ENCODE measurements at regions not wholly inside any gene's neighbourhood (a gene's known extent, or its start where the extent isn't known, plus 50 kb on each side); places are given as distances from the start of the nearest gene placed in this dataset.

- no peak for TF ChIP-seq CDX4 (CRISPR knock-in tag; IDR thresholded peaks at IDR 0.05; ENCODE audit: borderline replicate concordance)
- TF ChIP-seq ELF4 (CRISPR knock-in tag; IDR thresholded peaks at IDR 0.05; ENCODE audit: low read depth), result no peak
- TF ChIP-seq, protein P1, sequence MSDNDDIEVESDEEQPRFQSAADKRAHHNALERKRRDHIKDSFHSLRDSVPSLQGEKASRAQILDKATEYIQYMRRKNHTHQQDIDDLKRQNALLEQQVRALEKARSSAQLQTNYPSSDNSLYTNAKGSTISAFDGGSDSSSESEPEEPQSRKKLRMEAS (CRISPR knock-in tag; IDR thresholded peaks at IDR 0.05), result no peak
- no peak for TF ChIP-seq KAT7 (CRISPR knock-in tag; IDR thresholded peaks at IDR 0.05; ENCODE audit: borderline replicate concordance)
These were observed 266.4 kb upstream of the GOLIM4 start (continued) for GRCh38 chr3:168362156-168362555.

DNA sequence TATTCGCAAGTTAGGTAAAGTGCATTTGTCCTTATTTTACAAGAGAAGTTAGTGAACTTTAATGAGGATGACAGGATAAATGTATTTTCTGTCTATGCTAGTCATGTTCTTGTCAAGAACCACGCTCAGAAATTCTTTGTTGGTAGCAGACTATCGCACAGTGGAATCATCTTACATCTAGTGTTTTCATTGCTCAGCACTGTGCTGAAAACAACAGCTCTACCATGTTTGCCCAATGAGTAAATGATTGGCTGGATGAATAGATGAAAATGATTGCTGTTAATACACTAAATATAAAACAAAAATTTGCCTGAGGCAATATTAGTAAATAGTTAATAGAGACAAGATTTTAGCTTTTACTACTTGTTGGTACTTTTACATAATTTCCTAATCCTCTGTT is 265.3 kb upstream of the GOLIM4 start:
- CTCF ChIA-PET, result no interaction called here
- H3K9me3 Mint-ChIP-seq, result no peaks in the 10 kb centered on the region
- POLR2A ChIA-PET, result no interaction called here

GRCh38 chr3:168342946-168343850 is 247.5 kb upstream of the GOLIM4 start:
- ATAC-seq (no peak), DNase-seq (ENCODE audit: low spot score) (no peak)
- TF ChIP-seq TEAD4 (CRISPR knock-in tag; IDR thresholded peaks at IDR 0.05) (no peak), TEAD1 (CRISPR knock-in tag; IDR thresholded peaks at IDR 0.05) (no peak), NR2C2 (CRISPR knock-in tag; IDR thresholded peaks at IDR 0.05) (no peak), E2F1 (CRISPR knock-in tag; IDR thresholded peaks at IDR 0.05) (no peak), ZNF121 (CRISPR knock-in tag; IDR thresholded peaks at IDR 0.05) (no peak), ZNF138 (CRISPR knock-in tag; conservative IDR thresholded peaks at IDR 0.05) (no peak), CREB1 (CRISPR knock-in tag; IDR thresholded peaks at IDR 0.05) (no peak), FOXK1 (CRISPR knock-in tag; IDR thresholded peaks at IDR 0.05) (no peak), HMGA2 (CRISPR knock-in tag; IDR thresholded peaks at IDR 0.05) (no peak), ZNF263 (CRISPR knock-in tag; IDR thresholded peaks at IDR 0.05; ENCODE audit: low read depth) (no peak), CBFB (CRISPR knock-in tag; IDR thresholded peaks at IDR 0.05; ENCODE audit: low read depth) (no peak), JUN (CRISPR knock-in tag; IDR thresholded peaks at IDR 0.05) (no peak), CREM (CRISPR knock-in tag; IDR thresholded peaks at IDR 0.05) (no peak)
- TF ChIP-seq, protein P2, sequence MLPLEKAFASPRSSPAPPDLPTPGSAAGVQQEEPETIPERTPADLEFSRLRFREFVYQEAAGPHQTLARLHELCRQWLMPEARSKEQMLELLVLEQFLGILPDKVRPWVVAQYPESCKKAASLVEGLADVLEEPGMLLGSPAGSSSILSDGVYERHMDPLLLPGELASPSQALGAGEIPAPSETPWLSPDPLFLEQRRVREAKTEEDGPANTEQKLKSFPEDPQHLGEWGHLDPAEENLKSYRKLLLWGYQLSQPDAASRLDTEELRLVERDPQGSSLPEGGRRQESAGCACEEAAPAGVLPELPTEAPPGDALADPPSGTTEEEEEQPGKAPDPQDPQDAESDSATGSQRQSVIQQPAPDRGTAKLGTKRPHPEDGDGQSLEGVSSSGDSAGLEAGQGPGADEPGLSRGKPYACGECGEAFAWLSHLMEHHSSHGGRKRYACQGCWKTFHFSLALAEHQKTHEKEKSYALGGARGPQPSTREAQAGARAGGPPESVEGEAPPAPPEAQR (CRISPR knock-in tag; IDR thresholded peaks at IDR 0.05), result no peak
- TF ChIP-seq, protein P3, sequence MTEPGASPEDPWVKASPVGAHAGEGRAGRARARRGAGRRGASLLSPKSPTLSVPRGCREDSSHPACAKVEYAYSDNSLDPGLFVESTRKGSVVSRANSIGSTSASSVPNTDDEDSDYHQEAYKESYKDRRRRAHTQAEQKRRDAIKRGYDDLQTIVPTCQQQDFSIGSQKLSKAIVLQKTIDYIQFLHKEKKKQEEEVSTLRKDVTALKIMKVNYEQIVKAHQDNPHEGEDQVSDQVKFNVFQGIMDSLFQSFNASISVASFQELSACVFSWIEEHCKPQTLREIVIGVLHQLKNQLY (CRISPR knock-in tag; IDR thresholded peaks at IDR 0.05), result no peak
- TF ChIP-seq, protein P4, sequence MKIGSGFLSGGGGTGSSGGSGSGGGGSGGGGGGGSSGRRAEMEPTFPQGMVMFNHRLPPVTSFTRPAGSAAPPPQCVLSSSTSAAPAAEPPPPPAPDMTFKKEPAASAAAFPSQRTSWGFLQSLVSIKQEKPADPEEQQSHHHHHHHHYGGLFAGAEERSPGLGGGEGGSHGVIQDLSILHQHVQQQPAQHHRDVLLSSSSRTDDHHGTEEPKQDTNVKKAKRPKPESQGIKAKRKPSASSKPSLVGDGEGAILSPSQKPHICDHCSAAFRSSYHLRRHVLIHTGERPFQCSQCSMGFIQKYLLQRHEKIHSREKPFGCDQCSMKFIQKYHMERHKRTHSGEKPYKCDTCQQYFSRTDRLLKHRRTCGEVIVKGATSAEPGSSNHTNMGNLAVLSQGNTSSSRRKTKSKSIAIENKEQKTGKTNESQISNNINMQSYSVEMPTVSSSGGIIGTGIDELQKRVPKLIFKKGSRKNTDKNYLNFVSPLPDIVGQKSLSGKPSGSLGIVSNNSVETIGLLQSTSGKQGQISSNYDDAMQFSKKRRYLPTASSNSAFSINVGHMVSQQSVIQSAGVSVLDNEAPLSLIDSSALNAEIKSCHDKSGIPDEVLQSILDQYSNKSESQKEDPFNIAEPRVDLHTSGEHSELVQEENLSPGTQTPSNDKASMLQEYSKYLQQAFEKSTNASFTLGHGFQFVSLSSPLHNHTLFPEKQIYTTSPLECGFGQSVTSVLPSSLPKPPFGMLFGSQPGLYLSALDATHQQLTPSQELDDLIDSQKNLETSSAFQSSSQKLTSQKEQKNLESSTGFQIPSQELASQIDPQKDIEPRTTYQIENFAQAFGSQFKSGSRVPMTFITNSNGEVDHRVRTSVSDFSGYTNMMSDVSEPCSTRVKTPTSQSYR (CRISPR knock-in tag; IDR thresholded peaks at IDR 0.05), result no peak
- TF ChIP-seq, protein P5, sequence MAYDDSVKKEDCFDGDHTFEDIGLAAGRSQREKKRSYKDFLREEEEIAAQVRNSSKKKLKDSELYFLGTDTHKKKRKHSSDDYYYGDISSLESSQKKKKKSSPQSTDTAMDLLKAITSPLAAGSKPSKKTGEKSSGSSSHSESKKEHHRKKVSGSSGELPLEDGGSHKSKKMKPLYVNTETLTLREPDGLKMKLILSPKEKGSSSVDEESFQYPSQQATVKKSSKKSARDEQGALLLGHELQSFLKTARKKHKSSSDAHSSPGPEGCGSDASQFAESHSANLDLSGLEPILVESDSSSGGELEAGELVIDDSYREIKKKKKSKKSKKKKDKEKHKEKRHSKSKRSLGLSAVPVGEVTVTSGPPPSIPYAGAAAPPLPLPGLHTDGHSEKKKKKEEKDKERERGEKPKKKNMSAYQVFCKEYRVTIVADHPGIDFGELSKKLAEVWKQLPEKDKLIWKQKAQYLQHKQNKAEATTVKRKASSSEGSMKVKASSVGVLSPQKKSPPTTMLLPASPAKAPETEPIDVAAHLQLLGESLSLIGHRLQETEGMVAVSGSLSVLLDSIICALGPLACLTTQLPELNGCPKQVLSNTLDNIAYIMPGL (CRISPR knock-in tag; IDR thresholded peaks at IDR 0.05), result no peak
- H3K27me3 Mint-ChIP-seq (ENCODE audit: low read depth), result no peaks in the 10 kb centered on the region
- no peaks in the 10 kb centered on the region for H3K36me3 Mint-ChIP-seq
- POLR2A ChIA-PET, result interaction anchor here (1.0 kb wide), 1 partner anchor 17 kb away, joined by 3 read pairs; no protein-coding TSS in a partner anchor
- CTCF ChIA-PET, result no interaction called here
- no peak overlapping the region for H3K4me3 Mint-ChIP-seq
- H3K9me3 Mint-ChIP-seq, result no peaks in the 10 kb centered on the region
- H3K4me1 Mint-ChIP-seq, result peaks cover 21% of the 10 kb centered on the region
- peak overlapping the region; percentile 69; the same call in 1 of the 2 replicates for H3K27ac Mint-ChIP-seq

More for the DNA sequence above, 265.3 kb upstream of the GOLIM4 start:
- no peaks in the 10 kb centered on the region for H3K27me3 Mint-ChIP-seq (ENCODE audit: low read depth)
- H3K36me3 Mint-ChIP-seq, result no peaks in the 10 kb centered on the region
- H3K27ac Mint-ChIP-seq, result no peak overlapping the region
- H3K4me3 Mint-ChIP-seq, result no peak overlapping the region
- H3K4me1 Mint-ChIP-seq, result no peaks in the 10 kb centered on the region
- TF ChIP-seq ESRRA (CRISPR knock-in tag; IDR thresholded peaks at IDR 0.05; ENCODE audit: borderline replicate concordance) (no peak), TP53 (CRISPR knock-in tag; IDR thresholded peaks at IDR 0.05) (no peak), PRRX2 (CRISPR knock-in tag; IDR thresholded peaks at IDR 0.05) (no peak), RELA (CRISPR knock-in tag; IDR thresholded peaks at IDR 0.05; ENCODE audit: borderline replicate concordance) (no peak), MYBL2 (CRISPR knock-in tag; IDR thresholded peaks at IDR 0.05) (no peak)
- TF ChIP-seq, protein P6, sequence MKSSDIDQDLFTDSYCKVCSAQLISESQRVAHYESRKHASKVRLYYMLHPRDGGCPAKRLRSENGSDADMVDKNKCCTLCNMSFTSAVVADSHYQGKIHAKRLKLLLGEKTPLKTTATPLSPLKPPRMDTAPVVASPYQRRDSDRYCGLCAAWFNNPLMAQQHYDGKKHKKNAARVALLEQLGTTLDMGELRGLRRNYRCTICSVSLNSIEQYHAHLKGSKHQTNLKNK (CRISPR knock-in tag; IDR thresholded peaks at IDR 0.05), result no peak
- DNase-seq (ENCODE audit: low spot score) (no peak), ATAC-seq (no peak)
